IMR-90 (cell line): ENCODE measurements at regions not wholly inside any gene's neighbourhood (a gene's known extent, or its start where the extent isn't known, plus 50 kb on each side); places are given as distances from the start of the nearest gene placed in this dataset.

ENCODE experiments used
- ATAC-seq: fragments of 200-7000 bp; cut with Tn5 transposase; 2 replicates; pipeline ENCODE4 v1.9.1; 2020; ENCODE audit warnings: low read depth, mild to moderate bottlenecking, moderate library complexity
- BruUV-seq: library from RNA; stranded (reverse); fragments of 400-500 nt; replicated peaks from 2 replicates; lab custom pipeline; 2021; lab: Mats Ljungman, UMichigan
- CTCF ChIA-PET: fragments of 300-600 bp; formaldehyde crosslinking; extraction: SDS; loops from one replicate; lab custom pipeline; 2021; ENCODE audit warnings: antibody characterized with exemption; lab: Yijun Ruan, JAX
- POLR2A ChIA-PET: fragments of 300-600 bp; sonication (Branson Sonifier 250); formaldehyde crosslinking; loops from one replicate; lab custom pipeline; 2022; ENCODE audit warnings: antibody characterized with exemption; ENCODE audit not compliant: unreplicated experiment; lab: Charles Lee
- DNase-seq: peaks from one replicate; pipeline ENCODE4 v3.0.0; 2013
- H2AFZ ChIP-seq: replicated peaks from 2 replicates; pipeline ENCODE3; 2013; ENCODE audit warnings: low read length, mild to moderate bottlenecking; ENCODE audit not compliant: poor library complexity
- H2AK5ac ChIP-seq: 2 replicates; pipeline ENCODE4 v1.6.1; 2013; ENCODE audit warnings: low read depth, low read length, inconsistent platforms
- H2AK9ac ChIP-seq: replicated peaks from 2 replicates; pipeline ENCODE3; 2013; ENCODE audit warnings: mild to moderate bottlenecking, low read depth, low read length, moderate library complexity; ENCODE audit not compliant: poor library complexity
- H2BK120ac ChIP-seq: 2 replicates; pipeline ENCODE4 v1.6.1; 2013; ENCODE audit warnings: low read depth, low read length, inconsistent platforms
- H2BK15ac ChIP-seq: 3 replicates; pipeline ENCODE4 v1.6.1; 2013; ENCODE audit warnings: low read depth, low read length, inconsistent platforms
- H2BK20ac ChIP-seq: 2 replicates; pipeline ENCODE4 v1.6.1; 2013; ENCODE audit warnings: low read depth, mild to moderate bottlenecking, inconsistent platforms, low read length, moderate library complexity
- H2BK5ac ChIP-seq: 2 replicates; pipeline ENCODE4 v1.6.1; 2013; ENCODE audit warnings: mild to moderate bottlenecking, low read depth, low read length, inconsistent platforms; ENCODE audit not compliant: poor library complexity, severe bottlenecking
- H3K14ac ChIP-seq: replicated peaks from 2 replicates; pipeline ENCODE4 v1.6.1; 2013; ENCODE audit warnings: low read depth, low read length, inconsistent platforms
- H3K18ac ChIP-seq: 2 replicates; pipeline ENCODE4 v1.6.1; 2013; ENCODE audit warnings: low read depth, low read length, control low read depth
- H3K23ac ChIP-seq: 2 replicates; pipeline ENCODE4 v1.6.1; 2013; ENCODE audit warnings: low read depth, low read length, inconsistent platforms
- H3K27ac ChIP-seq: 2 replicates; pipeline ENCODE4 v1.5.1; 2013; ENCODE audit warnings: mild to moderate bottlenecking, control low read depth, low read length; ENCODE audit not compliant: insufficient read depth
- H3K27me3 ChIP-seq: 2 replicates; pipeline ENCODE4 v1.6.1; 2013; ENCODE audit warnings: low read length; ENCODE audit not compliant: control insufficient read depth, insufficient read depth
- H3K36me3 ChIP-seq: 2 replicates; pipeline ENCODE4 v1.6.1; 2013; ENCODE audit warnings: low read length, mixed read lengths; ENCODE audit not compliant: control insufficient read depth, insufficient read depth
- H3K4ac ChIP-seq: 2 replicates; pipeline ENCODE4 v1.6.1; 2013; ENCODE audit warnings: low read depth, low read length, inconsistent platforms
- H3K4me1 ChIP-seq: 2 replicates; pipeline ENCODE4 v1.6.1; 2013; ENCODE audit warnings: low read length, mixed read lengths; ENCODE audit not compliant: control insufficient read depth, insufficient read depth
- H3K4me2 ChIP-seq: 2 replicates; pipeline ENCODE4 v1.6.1; 2013; ENCODE audit warnings: low read depth, mild to moderate bottlenecking, control low read depth, low read length, moderate library complexity
- H3K4me3 ChIP-seq: 2 replicates; pipeline ENCODE4 v1.5.1; 2013; ENCODE audit warnings: low read depth, mild to moderate bottlenecking, control low read depth, low read length, moderate library complexity; ENCODE audit not compliant: insufficient read depth
- H3K56ac ChIP-seq: 2 replicates; pipeline ENCODE4 v1.6.1; 2013; ENCODE audit warnings: low read length, inconsistent platforms; ENCODE audit not compliant: insufficient read depth; ENCODE audit errors: extremely low read depth
- H3K79me1 ChIP-seq, 2 experiments: 2 replicates each; pipeline ENCODE4 v1.6.1; 2013; ENCODE audit warnings: low read length in 2 of 2, inconsistent platforms in 1 of 2, low read depth in 1 of 2
- H3K9ac ChIP-seq: 2 replicates; pipeline ENCODE4 v1.6.1; 2013; ENCODE audit warnings: low read depth, low read length, control low read depth
- H3K9me1 ChIP-seq: 2 replicates; pipeline ENCODE4 v1.6.1; 2013; ENCODE audit warnings: low read length, inconsistent platforms; ENCODE audit not compliant: insufficient read depth
- H3K9me3 ChIP-seq: 2 replicates; pipeline ENCODE4 v1.6.1; 2013; ENCODE audit warnings: low read length; ENCODE audit not compliant: control insufficient read depth, insufficient read depth
- H4K20me1 ChIP-seq: 2 replicates; pipeline ENCODE4 v1.6.1; 2013; ENCODE audit warnings: low read length, inconsistent platforms; ENCODE audit not compliant: insufficient read depth
- H4K5ac ChIP-seq: 2 replicates; pipeline ENCODE4 v1.6.1; 2013; ENCODE audit warnings: mild to moderate bottlenecking, low read depth, low read length, control low read depth
- H4K8ac ChIP-seq, 2 experiments: 2 replicates each; pipeline ENCODE4 v1.6.1; 2013; ENCODE audit warnings: low read depth in 2 of 2, low read length in 2 of 2, control low read depth in 1 of 2, inconsistent platforms in 1 of 2
- H4K91ac ChIP-seq: 2 replicates; pipeline ENCODE4 v1.6.1; 2013; ENCODE audit warnings: low read depth, low read length, inconsistent platforms; ENCODE audit not compliant: insufficient read depth
- BHLHE40 ChIP-seq: fragments of 150-350 bp; IDR thresholded peaks from 2 replicates; pipeline ENCODE4 v1.6.1; 2016; ENCODE audit warnings: mild to moderate bottlenecking, low read depth, low read length
- CHD1 ChIP-seq: IDR thresholded peaks from 2 replicates; pipeline ENCODE4 v1.6.1; 2012; ENCODE audit warnings: low read depth, low read length, improper control_type of control experiment
- CTCF ChIP-seq: conservative IDR thresholded peaks from 2 replicates; pipeline ENCODE4 v1.5.1; 2012; ENCODE audit warnings: mild to moderate bottlenecking, low read depth, low read length, improper control_type of control experiment
- ELK1 ChIP-seq: fragments of 150-350 bp; IDR thresholded peaks from 2 replicates; pipeline ENCODE4 v1.6.1; 2016; ENCODE audit warnings: low read depth, mild to moderate bottlenecking, low read length, moderate library complexity, borderline replicate concordance
- MAFK ChIP-seq: IDR thresholded peaks from 2 replicates; pipeline ENCODE4 v1.6.1; 2012; ENCODE audit warnings: low read depth, low read length, improper control_type of control experiment
- MAZ ChIP-seq: IDR thresholded peaks from 2 replicates; pipeline ENCODE4 v1.6.1; 2012; ENCODE audit warnings: low read depth, mild to moderate bottlenecking, low read length, improper control_type of control experiment, moderate library complexity, borderline replicate concordance
- MXI1 ChIP-seq: IDR thresholded peaks from 2 replicates; pipeline ENCODE4 v1.6.1; 2012; ENCODE audit warnings: low read depth, mild to moderate bottlenecking, low read length, moderate library complexity, borderline replicate concordance
- NFE2L2 ChIP-seq: fragments of 150-350 bp; IDR thresholded peaks from 2 replicates; pipeline ENCODE4 v1.6.1; 2016; ENCODE audit warnings: low read depth, mild to moderate bottlenecking, low read length
- POLR2A ChIP-seq: IDR thresholded peaks from 2 replicates; pipeline ENCODE4 v1.6.1; 2012; ENCODE audit warnings: mild to moderate bottlenecking, low read depth, low read length
- RAD21 ChIP-seq: IDR thresholded peaks from 2 replicates; pipeline ENCODE4 v1.6.1; 2012; ENCODE audit warnings: low read length, improper control_type of control experiment
- RCOR1 ChIP-seq: IDR thresholded peaks from 2 replicates; pipeline ENCODE4 v1.6.1; 2012; ENCODE audit warnings: mild to moderate bottlenecking, low read length, improper control_type of control experiment; ENCODE audit not compliant: insufficient replicate concordance
- RFX5 ChIP-seq: IDR thresholded peaks from 2 replicates; pipeline ENCODE4 v1.8.0; 2012; ENCODE audit warnings: low read depth, mild to moderate bottlenecking, low read length, moderate library complexity
- SMC3 ChIP-seq: fragments of 150-350 bp; IDR thresholded peaks from 2 replicates; pipeline ENCODE4 v1.6.1; 2016; ENCODE audit warnings: low read depth, mild to moderate bottlenecking, antibody characterized with exemption, low read length, moderate library complexity
- USF2 ChIP-seq: fragments of 150-350 bp; IDR thresholded peaks from 2 replicates; pipeline ENCODE4 v1.6.1; 2017; ENCODE audit warnings: mild to moderate bottlenecking, antibody characterized with exemption, low read length, low read depth
- WGBS, 2 experiments: methylation state at CpG; one replicate each; pipeline versions ENCODE4 v1.1.5 to v1.1.7; 2013; ENCODE audit warnings: missing lambda C conversion rate in 2 of 2; ENCODE audit not compliant: insufficient read length in 1 of 2; ENCODE audit errors: extremely low coverage in 2 of 2; 5-methylcytosine and 5-hydroxymethylcytosine counted together
- dilution Hi-C: fragments of 300-500 bp; cut with HindIII; formaldehyde crosslinking; loops from one replicate; pipeline ENCODE4 v1.14.3; 2018; ENCODE audit warnings: low sequenced_read_pairs; ENCODE audit not compliant: unreplicated experiment
- in situ Hi-C: fragments of 300-500 bp; cut with MboI; formaldehyde crosslinking; loops from 3 replicates; pipeline ENCODE4 v1.14.3; 2019; ENCODE audit warnings: low sequenced_read_pairs, inconsistent platforms, mixed read lengths
- intact Hi-C: fragments of 100-400 bp; cut with micrococcal nuclease; formaldehyde crosslinking; loops from 2 replicates; pipeline ENCODE4 v1.10.0; 2022

- H2AK9ac ChIP-seq = no peak overlapping the region
- WGBS, 2 experiments = no CpG with 5 or more reads among the region's 1 CpG
- no peak overlapping the region for H3K4me2 ChIP-seq
- no peak overlapping the region for H2BK15ac ChIP-seq
- H4K20me1 ChIP-seq = no peaks in the 10 kb centered on the region
- H2BK5ac ChIP-seq = no peak overlapping the region
- no TSS peak for BruUV-seq
- H2AFZ ChIP-seq = no peak overlapping the region
- H3K4ac ChIP-seq = no peak overlapping the region
- ATAC-seq (no peak), DNase-seq (no peak)
- H3K9me1 ChIP-seq = no peaks in the 10 kb centered on the region
- no peak overlapping the region for H2BK120ac ChIP-seq
- H3K56ac ChIP-seq = no peak overlapping the region
- H2AK5ac ChIP-seq = no peak overlapping the region
- H3K79me1 ChIP-seq = no peaks in the 10 kb centered on the region
- no peak overlapping the region for H2BK20ac ChIP-seq
- no peaks in the 10 kb centered on the region for H3K9me3 ChIP-seq
- H4K8ac ChIP-seq = no peak overlapping the region
- TF ChIP-seq RAD21 (no peak), ELK1 (no peak), CTCF (no peak), NFE2L2 (no peak), BHLHE40 (no peak), CHD1 (no peak), MAFK (no peak), POLR2A (no peak), SMC3 (no peak), MXI1 (no peak), RFX5 (no peak), RCOR1 (no peak), MAZ (no peak), USF2 (no peak)
- H3K27ac ChIP-seq = no peak overlapping the region
- in situ Hi-C loops = no loop called here
- H3K9ac ChIP-seq = no peak overlapping the region
- ChIA-PET POLR2A (no interaction called here), CTCF (no interaction called here)
- dilution Hi-C loops = no loop called here
- H3K14ac ChIP-seq = no peak overlapping the region
- no peaks in the 10 kb centered on the region for H3K4me1 ChIP-seq
- intact Hi-C loops = no loop called here
- no peak overlapping the region for H3K18ac ChIP-seq
- no peak overlapping the region for H3K4me3 ChIP-seq
- H3K23ac ChIP-seq = no peak overlapping the region
- no peak overlapping the region for H4K91ac ChIP-seq
- H4K5ac ChIP-seq = no peak overlapping the region
- no peaks in the 10 kb centered on the region for H3K27me3 ChIP-seq
- no peaks in the 10 kb centered on the region for H3K36me3 ChIP-seq
Measured at GRCh38 chr2:13093416-13093991, 376.8 kb downstream of the TRIB2 start.
